ENCODE measurements at regions not wholly inside any gene's neighbourhood (a gene's known extent, or its start where the extent isn't known, plus 50 kb on each side); places are given as distances from the start of the nearest gene placed in this dataset.

DNA sequence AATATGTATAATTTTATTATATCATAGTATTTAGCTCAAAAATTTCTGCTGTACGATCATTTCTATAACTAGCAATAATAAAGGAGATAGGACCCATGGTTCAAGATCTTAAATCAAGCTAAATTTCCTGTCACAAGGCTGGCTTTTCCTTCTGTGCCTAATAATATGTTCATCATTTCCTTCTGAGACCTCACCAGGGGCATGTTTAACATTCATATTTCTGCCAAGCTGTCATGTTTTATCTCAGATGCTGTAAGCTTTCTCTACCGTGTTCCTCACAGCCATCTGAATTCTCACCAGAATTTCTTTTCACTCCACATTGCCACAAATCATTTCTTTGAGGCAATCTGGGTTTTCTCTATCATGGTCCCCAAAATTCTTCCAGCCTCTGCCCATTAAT, 482.3 kb upstream of the SGCG start:
- POLR2A ChIA-PET, result no interaction called here
- DNase-seq (ENCODE audit: low read depth, low spot score) (no peak), ATAC-seq (no peak)
- Histone ChIP-seq H3K4me3 (ENCODE audit: low read depth in 2 of 2, low read length in 2 of 2) (no peak overlapping the region), H3K4me1 (ENCODE audit: control insufficient read depth, insufficient read depth, low read length) (no peaks in the 10 kb centered on the region), H3K27me3 (ENCODE audit: control insufficient read depth, insufficient read depth, low read length) (no peaks in the 10 kb centered on the region), H3K27ac (ENCODE audit: low read length) (no peak overlapping the region), H3K36me3 (ENCODE audit: control insufficient read depth, insufficient read depth, low read length) (no peaks in the 10 kb centered on the region), H3K9me3 (ENCODE audit: control insufficient read depth, insufficient read depth, low read depth, low read length) (no peaks in the 10 kb centered on the region)
- TF ChIP-seq, protein P1, sequence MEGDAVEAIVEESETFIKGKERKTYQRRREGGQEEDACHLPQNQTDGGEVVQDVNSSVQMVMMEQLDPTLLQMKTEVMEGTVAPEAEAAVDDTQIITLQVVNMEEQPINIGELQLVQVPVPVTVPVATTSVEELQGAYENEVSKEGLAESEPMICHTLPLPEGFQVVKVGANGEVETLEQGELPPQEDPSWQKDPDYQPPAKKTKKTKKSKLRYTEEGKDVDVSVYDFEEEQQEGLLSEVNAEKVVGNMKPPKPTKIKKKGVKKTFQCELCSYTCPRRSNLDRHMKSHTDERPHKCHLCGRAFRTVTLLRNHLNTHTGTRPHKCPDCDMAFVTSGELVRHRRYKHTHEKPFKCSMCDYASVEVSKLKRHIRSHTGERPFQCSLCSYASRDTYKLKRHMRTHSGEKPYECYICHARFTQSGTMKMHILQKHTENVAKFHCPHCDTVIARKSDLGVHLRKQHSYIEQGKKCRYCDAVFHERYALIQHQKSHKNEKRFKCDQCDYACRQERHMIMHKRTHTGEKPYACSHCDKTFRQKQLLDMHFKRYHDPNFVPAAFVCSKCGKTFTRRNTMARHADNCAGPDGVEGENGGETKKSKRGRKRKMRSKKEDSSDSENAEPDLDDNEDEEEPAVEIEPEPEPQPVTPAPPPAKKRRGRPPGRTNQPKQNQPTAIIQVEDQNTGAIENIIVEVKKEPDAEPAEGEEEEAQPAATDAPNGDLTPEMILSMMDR (IDR thresholded peaks at IDR 0.05), result no peak
- no peak for TF ChIP-seq TCF7L2 (IDR thresholded peaks at IDR 0.05; ENCODE audit: low read depth, low read length)
- TF ChIP-seq, protein P2, sequence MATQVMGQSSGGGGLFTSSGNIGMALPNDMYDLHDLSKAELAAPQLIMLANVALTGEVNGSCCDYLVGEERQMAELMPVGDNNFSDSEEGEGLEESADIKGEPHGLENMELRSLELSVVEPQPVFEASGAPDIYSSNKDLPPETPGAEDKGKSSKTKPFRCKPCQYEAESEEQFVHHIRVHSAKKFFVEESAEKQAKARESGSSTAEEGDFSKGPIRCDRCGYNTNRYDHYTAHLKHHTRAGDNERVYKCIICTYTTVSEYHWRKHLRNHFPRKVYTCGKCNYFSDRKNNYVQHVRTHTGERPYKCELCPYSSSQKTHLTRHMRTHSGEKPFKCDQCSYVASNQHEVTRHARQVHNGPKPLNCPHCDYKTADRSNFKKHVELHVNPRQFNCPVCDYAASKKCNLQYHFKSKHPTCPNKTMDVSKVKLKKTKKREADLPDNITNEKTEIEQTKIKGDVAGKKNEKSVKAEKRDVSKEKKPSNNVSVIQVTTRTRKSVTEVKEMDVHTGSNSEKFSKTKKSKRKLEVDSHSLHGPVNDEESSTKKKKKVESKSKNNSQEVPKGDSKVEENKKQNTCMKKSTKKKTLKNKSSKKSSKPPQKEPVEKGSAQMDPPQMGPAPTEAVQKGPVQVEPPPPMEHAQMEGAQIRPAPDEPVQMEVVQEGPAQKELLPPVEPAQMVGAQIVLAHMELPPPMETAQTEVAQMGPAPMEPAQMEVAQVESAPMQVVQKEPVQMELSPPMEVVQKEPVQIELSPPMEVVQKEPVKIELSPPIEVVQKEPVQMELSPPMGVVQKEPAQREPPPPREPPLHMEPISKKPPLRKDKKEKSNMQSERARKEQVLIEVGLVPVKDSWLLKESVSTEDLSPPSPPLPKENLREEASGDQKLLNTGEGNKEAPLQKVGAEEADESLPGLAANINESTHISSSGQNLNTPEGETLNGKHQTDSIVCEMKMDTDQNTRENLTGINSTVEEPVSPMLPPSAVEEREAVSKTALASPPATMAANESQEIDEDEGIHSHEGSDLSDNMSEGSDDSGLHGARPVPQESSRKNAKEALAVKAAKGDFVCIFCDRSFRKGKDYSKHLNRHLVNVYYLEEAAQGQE (IDR thresholded peaks at IDR 0.05; ENCODE audit: insufficient read depth in 1 of 2, low read depth in 2 of 2, low read length in 1 of 2), result no peak
- CTCF ChIA-PET, result no interaction called here
- intact Hi-C loops (cut with micrococcal nuclease; ENCODE audit: unreplicated experiment), result no loop called here
- in situ Hi-C loops (cut with HindIII; ENCODE audit: low pct_unique_long_range_greater_than_20kb, low sequenced_read_pairs), result no loop called here
- no TSS peak for BruUV-seq (replicated peaks)

DNA sequence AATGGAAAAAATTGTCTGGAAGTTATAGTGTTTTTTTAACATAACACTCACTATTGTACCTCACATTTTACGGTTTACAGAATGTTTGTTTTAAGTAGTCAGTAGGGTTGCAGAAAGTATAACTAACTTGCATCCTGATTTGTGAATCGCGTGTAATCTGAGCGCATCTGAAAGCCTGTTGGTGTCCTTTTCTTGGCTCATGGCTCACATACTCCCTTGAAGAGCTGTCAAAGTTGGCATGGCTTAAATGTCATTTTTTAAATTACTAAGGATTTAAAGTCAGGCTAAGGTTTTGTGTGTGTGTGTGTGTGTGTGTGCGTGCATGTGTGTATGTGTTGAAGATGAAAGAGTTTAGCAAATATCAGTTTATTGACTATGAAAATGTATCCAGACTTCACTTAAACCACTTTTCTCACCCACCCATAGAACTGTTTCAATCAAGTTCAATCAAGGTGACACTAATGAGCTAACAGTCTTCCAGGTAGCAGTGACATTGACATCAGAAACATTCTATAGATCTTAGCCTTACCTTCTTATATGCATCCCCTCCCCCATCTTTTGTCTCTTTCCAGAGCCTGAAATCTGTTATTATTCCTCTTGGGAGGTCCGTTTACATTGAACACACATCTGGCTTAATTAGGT, 480.4 kb upstream of the SGCG start:
- no TSS peak for BruUV-seq (replicated peaks)
- in situ Hi-C loops (cut with HindIII; ENCODE audit: low pct_unique_long_range_greater_than_20kb, low sequenced_read_pairs), result no loop called here
- no peaks in the 10 kb centered on the region for H3K27me3 ChIP-seq (ENCODE audit: control insufficient read depth, insufficient read depth, low read length)
- H3K27ac ChIP-seq (ENCODE audit: low read length), result no peak overlapping the region
- H3K9me3 ChIP-seq (ENCODE audit: control insufficient read depth, insufficient read depth, low read depth, low read length), result no peaks in the 10 kb centered on the region
- intact Hi-C loops (cut with micrococcal nuclease; ENCODE audit: unreplicated experiment), result no loop called here
- ATAC-seq (no peak), DNase-seq (ENCODE audit: low read depth, low spot score) (no peak)
- ChIA-PET POLR2A (no interaction called here), CTCF (no interaction called here)
- H3K4me1 ChIP-seq (ENCODE audit: control insufficient read depth, insufficient read depth, low read length), result no peaks in the 10 kb centered on the region
- H3K36me3 ChIP-seq (ENCODE audit: control insufficient read depth, insufficient read depth, low read length), result no peaks in the 10 kb centered on the region
- H3K4me3 ChIP-seq (ENCODE audit: low read depth in 2 of 2, low read length in 2 of 2), result no peak overlapping the region
- TF ChIP-seq, protein P1 (IDR thresholded peaks at IDR 0.05), result no peak
- TF ChIP-seq TCF7L2 (IDR thresholded peaks at IDR 0.05; ENCODE audit: low read depth, low read length) (no peak), POLR2AphosphoS5 (IDR thresholded peaks at IDR 0.05; ENCODE audit: low read depth, low read length) (no peak), SIN3A (IDR thresholded peaks at IDR 0.05; ENCODE audit: borderline replicate concordance, insufficient read depth, low read depth, low read length) (no peak)
- TF ChIP-seq, protein P2 (IDR thresholded peaks at IDR 0.05; ENCODE audit: insufficient read depth in 1 of 2, low read depth in 2 of 2, low read length in 1 of 2), result no peak
